PFSK-1 (cell line): ENCODE measurements at regions not wholly inside any gene's neighbourhood (a gene's known extent, or its start where the extent isn't known, plus 50 kb on each side); places are given as distances from the start of the nearest gene placed in this dataset.

ENCODE experiments used
- FOXP2 ChIP-seq: optimal IDR thresholded peaks from 2 replicates; pipeline ENCODE3; 2011; ENCODE audit warnings: borderline replicate concordance, control low read depth, inconsistent platforms; ENCODE audit not compliant: insufficient read depth; ENCODE audit errors: extremely low read length, extremely low read depth
- POLR2AphosphoS5 ChIP-seq: IDR thresholded peaks from 2 replicates; pipeline ENCODE4 v1.6.1; 2012; ENCODE audit warnings: low read depth, mild to moderate bottlenecking, control low read depth, low read length, moderate library complexity
- TAF1 ChIP-seq: IDR thresholded peaks from 2 replicates; pipeline ENCODE4 v1.6.1; 2012; ENCODE audit warnings: low read length, control low read depth, borderline replicate concordance; ENCODE audit not compliant: insufficient read depth
- TF ChIP-seq, protein P1 (sequence below), 2 experiments: IDR thresholded peaks; 2 replicates each; pipeline versions ENCODE4 v1.6.1 to v1.8.0; 2011 to 2012; ENCODE audit warnings: low read depth in 2 of 2, low read length in 2 of 2, control low read depth in 1 of 2, inconsistent platforms in 1 of 2, mild to moderate bottlenecking in 1 of 2, moderate library complexity in 1 of 2; ENCODE audit not compliant: insufficient read depth in 1 of 2

DNA sequence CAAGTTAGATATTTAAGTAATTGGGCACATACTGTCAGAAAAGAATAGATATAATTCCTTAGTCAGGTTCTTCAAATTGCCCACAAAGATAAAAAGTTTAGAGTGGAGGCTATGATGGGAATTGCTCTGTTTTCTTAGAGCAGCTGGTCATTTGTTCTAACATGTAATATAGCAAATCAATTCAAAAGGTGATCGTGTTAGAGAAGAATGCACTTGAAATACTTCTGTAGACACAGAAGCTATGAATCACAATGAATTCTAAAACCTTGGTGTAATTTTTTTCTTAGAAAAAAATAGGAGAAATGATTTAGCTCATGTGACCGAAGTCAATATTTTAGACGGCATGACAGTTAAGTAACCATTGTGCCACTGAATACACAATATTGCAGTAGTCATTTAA, 918.1 kb upstream of the LRATD1 start:
- TF ChIP-seq POLR2AphosphoS5, result no peak
- TF ChIP-seq FOXP2, result no peak
- TF ChIP-seq, protein P1, sequence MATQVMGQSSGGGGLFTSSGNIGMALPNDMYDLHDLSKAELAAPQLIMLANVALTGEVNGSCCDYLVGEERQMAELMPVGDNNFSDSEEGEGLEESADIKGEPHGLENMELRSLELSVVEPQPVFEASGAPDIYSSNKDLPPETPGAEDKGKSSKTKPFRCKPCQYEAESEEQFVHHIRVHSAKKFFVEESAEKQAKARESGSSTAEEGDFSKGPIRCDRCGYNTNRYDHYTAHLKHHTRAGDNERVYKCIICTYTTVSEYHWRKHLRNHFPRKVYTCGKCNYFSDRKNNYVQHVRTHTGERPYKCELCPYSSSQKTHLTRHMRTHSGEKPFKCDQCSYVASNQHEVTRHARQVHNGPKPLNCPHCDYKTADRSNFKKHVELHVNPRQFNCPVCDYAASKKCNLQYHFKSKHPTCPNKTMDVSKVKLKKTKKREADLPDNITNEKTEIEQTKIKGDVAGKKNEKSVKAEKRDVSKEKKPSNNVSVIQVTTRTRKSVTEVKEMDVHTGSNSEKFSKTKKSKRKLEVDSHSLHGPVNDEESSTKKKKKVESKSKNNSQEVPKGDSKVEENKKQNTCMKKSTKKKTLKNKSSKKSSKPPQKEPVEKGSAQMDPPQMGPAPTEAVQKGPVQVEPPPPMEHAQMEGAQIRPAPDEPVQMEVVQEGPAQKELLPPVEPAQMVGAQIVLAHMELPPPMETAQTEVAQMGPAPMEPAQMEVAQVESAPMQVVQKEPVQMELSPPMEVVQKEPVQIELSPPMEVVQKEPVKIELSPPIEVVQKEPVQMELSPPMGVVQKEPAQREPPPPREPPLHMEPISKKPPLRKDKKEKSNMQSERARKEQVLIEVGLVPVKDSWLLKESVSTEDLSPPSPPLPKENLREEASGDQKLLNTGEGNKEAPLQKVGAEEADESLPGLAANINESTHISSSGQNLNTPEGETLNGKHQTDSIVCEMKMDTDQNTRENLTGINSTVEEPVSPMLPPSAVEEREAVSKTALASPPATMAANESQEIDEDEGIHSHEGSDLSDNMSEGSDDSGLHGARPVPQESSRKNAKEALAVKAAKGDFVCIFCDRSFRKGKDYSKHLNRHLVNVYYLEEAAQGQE (IDR thresholded peaks at IDR 0.05; ENCODE audit: insufficient read depth in 1 of 2, low read depth in 2 of 2, low read length in 2 of 2), result no peak
- TF ChIP-seq TAF1, result no peak
